ENCODE measurements at regions not wholly inside any gene's neighbourhood (a gene's known extent, or its start where the extent isn't known, plus 50 kb on each side); places are given as distances from the start of the nearest gene placed in this dataset.

- no peak for TF ChIP-seq HINFP (CRISPR knock-in tag; IDR thresholded peaks at IDR 0.05; ENCODE audit: low read depth)
- TF ChIP-seq ZNF343 (CRISPR knock-in tag; IDR thresholded peaks at IDR 0.05), result no peak
- TF ChIP-seq, protein P1, sequence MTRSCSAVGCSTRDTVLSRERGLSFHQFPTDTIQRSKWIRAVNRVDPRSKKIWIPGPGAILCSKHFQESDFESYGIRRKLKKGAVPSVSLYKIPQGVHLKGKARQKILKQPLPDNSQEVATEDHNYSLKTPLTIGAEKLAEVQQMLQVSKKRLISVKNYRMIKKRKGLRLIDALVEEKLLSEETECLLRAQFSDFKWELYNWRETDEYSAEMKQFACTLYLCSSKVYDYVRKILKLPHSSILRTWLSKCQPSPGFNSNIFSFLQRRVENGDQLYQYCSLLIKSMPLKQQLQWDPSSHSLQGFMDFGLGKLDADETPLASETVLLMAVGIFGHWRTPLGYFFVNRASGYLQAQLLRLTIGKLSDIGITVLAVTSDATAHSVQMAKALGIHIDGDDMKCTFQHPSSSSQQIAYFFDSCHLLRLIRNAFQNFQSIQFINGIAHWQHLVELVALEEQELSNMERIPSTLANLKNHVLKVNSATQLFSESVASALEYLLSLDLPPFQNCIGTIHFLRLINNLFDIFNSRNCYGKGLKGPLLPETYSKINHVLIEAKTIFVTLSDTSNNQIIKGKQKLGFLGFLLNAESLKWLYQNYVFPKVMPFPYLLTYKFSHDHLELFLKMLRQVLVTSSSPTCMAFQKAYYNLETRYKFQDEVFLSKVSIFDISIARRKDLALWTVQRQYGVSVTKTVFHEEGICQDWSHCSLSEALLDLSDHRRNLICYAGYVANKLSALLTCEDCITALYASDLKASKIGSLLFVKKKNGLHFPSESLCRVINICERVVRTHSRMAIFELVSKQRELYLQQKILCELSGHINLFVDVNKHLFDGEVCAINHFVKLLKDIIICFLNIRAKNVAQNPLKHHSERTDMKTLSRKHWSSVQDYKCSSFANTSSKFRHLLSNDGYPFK (CRISPR knock-in tag; IDR thresholded peaks at IDR 0.05; ENCODE audit: borderline replicate concordance), result no peak
- no peak for TF ChIP-seq DNMT1 (CRISPR knock-in tag; IDR thresholded peaks at IDR 0.05)
- no peak for TF ChIP-seq ELF1 (CRISPR knock-in tag; IDR thresholded peaks at IDR 0.05)
- TF ChIP-seq MIXL1 (CRISPR knock-in tag; IDR thresholded peaks at IDR 0.05), result 0 out of 2 replicates have a peak, but pooled peaks have one; percentile 33
- no peak for TF ChIP-seq MIER3 (CRISPR knock-in tag; IDR thresholded peaks at IDR 0.05; ENCODE audit: borderline replicate concordance)
- TF ChIP-seq ZFX (CRISPR knock-in tag; IDR thresholded peaks at IDR 0.05; ENCODE audit: low read depth), result no peak
- no peak for TF ChIP-seq ZSCAN20 (CRISPR knock-in tag; IDR thresholded peaks at IDR 0.05; ENCODE audit: borderline replicate concordance)
- peak; percentile 37 for TF ChIP-seq RARA (CRISPR knock-in tag; IDR thresholded peaks at IDR 0.05)
- TF ChIP-seq CBX5 (CRISPR knock-in tag; IDR thresholded peaks at IDR 0.05; ENCODE audit: borderline replicate concordance), result no peak
- no peak for TF ChIP-seq RFXANK (CRISPR knock-in tag; IDR thresholded peaks at IDR 0.05)
- no peak for TF ChIP-seq ZZZ3 (CRISPR knock-in tag; IDR thresholded peaks at IDR 0.05; ENCODE audit: borderline replicate concordance)
- no peak for TF ChIP-seq SMAD1 (CRISPR knock-in tag; IDR thresholded peaks at IDR 0.05; ENCODE audit: borderline replicate concordance, low read depth)
- TF ChIP-seq ZNF441 (CRISPR knock-in tag; IDR thresholded peaks at IDR 0.05; ENCODE audit: borderline replicate concordance), result no peak
- TF ChIP-seq FOXC1 (CRISPR knock-in tag; IDR thresholded peaks at IDR 0.05; ENCODE audit: borderline replicate concordance), result no peak
- no peak for TF ChIP-seq ZBTB21 (CRISPR knock-in tag; IDR thresholded peaks at IDR 0.05)
- TF ChIP-seq, protein P2, sequence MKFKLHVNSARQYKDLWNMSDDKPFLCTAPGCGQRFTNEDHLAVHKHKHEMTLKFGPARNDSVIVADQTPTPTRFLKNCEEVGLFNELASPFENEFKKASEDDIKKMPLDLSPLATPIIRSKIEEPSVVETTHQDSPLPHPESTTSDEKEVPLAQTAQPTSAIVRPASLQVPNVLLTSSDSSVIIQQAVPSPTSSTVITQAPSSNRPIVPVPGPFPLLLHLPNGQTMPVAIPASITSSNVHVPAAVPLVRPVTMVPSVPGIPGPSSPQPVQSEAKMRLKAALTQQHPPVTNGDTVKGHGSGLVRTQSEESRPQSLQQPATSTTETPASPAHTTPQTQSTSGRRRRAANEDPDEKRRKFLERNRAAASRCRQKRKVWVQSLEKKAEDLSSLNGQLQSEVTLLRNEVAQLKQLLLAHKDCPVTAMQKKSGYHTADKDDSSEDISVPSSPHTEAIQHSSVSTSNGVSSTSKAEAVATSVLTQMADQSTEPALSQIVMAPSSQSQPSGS (CRISPR knock-in tag; IDR thresholded peaks at IDR 0.05), result no peak
- no peak for TF ChIP-seq KMT2A (CRISPR knock-in tag; IDR thresholded peaks at IDR 0.05)
- no peak for TF ChIP-seq ZNF317 (CRISPR knock-in tag; IDR thresholded peaks at IDR 0.05)
- TF ChIP-seq BCL6 (CRISPR knock-in tag; IDR thresholded peaks at IDR 0.05), result no peak
- TF ChIP-seq SP5 (CRISPR knock-in tag; IDR thresholded peaks at IDR 0.05; ENCODE audit: borderline replicate concordance, low read depth), result peak; percentile 74; the same call in 1 of the 2 replicates
- TF ChIP-seq PHF21A (CRISPR knock-in tag; IDR thresholded peaks at IDR 0.05), result no peak
- TF ChIP-seq, protein P3, sequence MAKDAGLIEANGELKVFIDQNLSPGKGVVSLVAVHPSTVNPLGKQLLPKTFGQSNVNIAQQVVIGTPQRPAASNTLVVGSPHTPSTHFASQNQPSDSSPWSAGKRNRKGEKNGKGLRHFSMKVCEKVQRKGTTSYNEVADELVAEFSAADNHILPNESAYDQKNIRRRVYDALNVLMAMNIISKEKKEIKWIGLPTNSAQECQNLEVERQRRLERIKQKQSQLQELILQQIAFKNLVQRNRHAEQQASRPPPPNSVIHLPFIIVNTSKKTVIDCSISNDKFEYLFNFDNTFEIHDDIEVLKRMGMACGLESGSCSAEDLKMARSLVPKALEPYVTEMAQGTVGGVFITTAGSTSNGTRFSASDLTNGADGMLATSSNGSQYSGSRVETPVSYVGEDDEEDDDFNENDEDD (CRISPR knock-in tag; IDR thresholded peaks at IDR 0.05; ENCODE audit: borderline replicate concordance), result no peak
- no peak for TF ChIP-seq RXRB (CRISPR knock-in tag; IDR thresholded peaks at IDR 0.05; ENCODE audit: borderline replicate concordance)
- TF ChIP-seq JARID2 (CRISPR knock-in tag; IDR thresholded peaks at IDR 0.05; ENCODE audit: insufficient replicate concordance), result no peak
- TF ChIP-seq ZNF20 (CRISPR knock-in tag; IDR thresholded peaks at IDR 0.05), result no peak
These were observed 95.1 kb downstream of the LSMEM1 start (continued) for GRCh38 chr7:112575864-112576263.

Measured in HepG2 (cell line).